Hematopoietic multipotent progenitor cell treated with erythropoietin and hydrocortisone succinate and interleukin-3 and kit ligand, for 6 days (in vitro differentiated cells): ENCODE measurements at regions not wholly inside any gene's neighbourhood (a gene's known extent, or its start where the extent isn't known, plus 50 kb on each side); places are given as distances from the start of the nearest gene placed in this dataset.

ENCODE experiments used
- DNase-seq: peaks from one replicate; pipeline ENCODE4 v3.0.0-alpha.2; 2015

DNA sequence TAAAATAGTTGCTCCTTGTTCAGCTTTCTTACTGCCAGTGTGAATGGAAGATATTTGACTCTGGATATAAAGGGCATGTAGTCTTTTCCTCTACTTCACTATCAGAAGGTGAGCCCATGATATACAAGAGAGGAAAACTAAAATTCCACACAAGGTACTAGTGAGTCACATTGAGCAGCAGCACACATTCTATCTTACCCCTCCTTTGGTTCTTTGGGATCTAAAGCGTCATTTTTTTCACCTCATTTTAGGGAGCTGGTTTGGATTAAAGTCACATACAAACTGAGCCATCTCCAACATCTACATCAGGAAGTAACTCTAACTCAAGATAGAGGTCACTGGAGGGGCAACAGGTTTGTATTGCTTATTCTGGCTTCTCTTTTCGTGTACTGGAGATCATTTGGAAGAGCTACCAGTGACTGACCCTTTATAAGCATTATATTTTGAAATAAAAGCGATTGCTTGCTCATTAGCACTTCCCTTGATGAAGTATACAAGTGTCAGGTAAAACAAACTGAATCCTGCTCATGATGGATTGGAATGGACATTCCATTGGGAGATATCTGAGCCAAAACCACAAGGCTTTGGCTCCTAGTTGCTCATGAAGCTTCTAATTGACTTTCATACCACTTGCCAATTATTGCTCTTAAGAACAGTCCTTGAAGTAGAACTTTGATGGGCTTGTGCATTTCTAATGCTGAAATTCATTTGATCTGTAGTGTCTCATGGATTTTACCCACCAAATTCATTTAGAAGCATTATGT, 124.1 kb downstream of the SPCS3 start:
- DNase-seq, result no peak

DNA sequence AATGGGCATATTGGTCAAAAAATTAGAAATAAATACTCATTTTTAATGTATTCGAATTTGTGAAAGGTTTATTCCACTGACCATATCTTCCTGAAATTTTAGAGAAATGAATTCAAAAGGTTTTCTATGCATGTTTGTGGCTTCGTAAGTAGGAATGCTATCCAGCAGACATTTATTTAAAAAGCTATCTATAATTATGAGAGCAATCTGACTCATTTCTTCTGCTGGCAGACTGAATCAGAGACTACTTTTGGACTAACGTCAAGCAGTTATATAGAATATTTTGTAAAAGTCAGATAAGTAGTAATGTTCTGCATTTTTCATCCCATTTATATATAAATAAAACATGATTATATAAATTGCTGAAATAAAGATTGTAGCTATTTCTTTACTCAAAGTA, 125.0 kb downstream of the SPCS3 start:
- no peak for DNase-seq

DNA sequence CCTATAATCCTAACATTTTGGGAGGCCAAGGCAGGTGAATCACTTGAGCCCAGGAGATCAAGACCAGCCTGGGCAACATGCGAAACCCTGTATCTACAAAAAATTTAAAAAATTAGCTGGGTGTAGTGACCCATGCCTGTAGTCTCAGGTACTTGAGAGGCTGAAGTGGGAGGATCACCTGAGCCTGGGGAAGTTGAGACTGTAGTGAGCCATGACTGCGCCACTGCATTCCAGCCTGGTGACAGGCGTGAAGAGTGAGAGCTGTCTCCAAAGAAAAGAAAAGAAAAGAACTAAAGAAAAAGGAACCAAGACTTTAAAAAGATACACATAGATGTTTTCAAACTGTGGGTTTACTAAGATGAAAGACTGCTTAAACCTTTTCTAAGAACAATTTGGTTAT, 129.0 kb downstream of the SPCS3 start:
- DNase-seq, result no peak

DNA sequence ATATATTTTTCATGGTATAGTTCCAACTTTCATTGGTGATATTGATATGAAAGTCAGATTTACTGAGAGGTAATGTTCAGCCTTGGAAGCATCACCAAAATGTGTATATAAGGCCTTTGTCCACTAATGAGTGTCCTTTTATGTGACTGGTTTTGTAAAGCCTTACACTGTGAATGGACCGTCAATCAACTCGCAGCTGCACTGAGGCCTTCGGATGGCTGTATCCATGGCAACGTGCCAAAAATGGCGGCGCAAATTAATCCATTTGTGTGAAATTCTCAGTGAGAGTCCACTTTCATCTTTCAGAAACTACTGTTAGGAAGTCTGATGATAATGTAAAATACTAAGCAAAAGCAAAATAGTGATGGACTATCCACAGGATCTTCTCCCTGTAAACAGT, 131.7 kb downstream of the SPCS3 start:
- no peak for DNase-seq

DNA sequence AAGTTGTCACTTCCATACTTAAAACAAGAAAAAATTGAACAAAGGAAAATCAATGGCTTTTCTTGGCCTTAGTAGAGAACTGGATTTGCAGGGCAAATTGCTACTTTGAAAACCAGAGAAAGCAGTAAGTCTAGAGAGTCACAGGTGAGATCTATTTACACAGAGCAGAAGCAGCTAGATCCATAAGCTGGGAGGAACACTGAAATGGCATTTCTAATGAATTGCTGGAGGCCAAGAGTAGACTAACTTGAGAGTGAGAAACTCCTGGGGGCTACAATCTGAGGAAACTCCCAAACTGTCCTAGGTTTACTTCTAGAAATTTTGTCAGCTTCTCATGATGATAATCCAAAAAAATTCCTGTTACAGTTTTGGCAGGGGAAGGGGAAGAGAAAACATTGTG, 133.3 kb downstream of the SPCS3 start:
- no peak for DNase-seq

DNA sequence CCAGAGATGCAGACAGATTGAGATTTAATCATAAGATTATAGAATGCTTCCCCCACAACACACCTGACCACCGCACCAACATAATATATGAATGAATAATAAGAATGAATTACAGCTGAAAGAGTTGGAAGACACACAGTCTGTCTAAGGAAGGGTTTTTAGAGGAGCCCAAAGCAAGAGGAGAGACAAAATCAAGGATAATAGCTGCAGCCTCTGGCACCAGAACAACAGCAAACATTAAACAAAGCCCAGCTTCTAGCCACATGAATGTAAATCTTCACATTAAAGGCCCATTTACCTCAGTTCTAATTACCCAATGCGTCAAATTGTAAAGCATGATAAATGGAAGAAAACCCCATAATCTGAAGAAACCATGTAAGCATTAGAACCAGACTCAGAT, 133.9 kb downstream of the SPCS3 start:
- DNase-seq, result no peak

DNA sequence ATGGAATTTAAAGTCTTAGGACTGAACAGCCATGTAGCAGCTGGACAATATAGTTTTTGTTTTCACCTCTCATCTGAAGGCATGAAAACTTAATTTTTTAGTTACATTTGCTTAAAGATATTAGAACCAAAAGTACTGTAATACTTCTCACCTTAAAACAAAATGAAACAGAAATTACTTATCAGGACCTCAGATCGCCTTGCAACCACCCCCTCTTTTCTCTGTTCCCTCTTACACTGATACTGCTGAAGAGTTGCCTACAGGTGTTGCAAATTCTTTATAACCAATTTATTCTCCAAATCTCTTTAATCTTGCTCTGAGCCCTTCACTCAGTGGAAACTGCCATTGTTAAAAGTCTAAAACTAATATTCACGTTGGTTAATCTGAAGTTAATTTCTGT, 145.0 kb downstream of the SPCS3 start:
- no peak for DNase-seq

DNA sequence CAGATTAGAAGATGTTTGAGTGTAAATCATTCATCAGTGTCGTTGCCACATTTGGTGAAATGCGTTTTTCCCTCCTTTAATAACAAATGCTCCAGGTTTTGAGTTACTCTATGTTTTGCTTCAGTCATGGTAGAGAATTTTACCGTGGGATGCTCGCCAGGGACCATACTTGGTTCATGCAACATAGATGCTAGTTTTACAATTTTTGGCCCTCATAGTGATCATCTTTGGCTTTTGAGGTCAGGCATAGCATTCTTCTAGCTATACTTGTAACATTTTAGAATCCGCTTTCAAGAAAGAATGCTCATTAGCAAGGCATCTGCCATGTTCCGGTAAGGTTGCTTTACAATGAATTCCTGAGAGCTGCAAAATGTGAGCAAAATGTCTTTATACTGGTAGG, 147.2 kb downstream of the SPCS3 start:
- DNase-seq, result no peak

DNA sequence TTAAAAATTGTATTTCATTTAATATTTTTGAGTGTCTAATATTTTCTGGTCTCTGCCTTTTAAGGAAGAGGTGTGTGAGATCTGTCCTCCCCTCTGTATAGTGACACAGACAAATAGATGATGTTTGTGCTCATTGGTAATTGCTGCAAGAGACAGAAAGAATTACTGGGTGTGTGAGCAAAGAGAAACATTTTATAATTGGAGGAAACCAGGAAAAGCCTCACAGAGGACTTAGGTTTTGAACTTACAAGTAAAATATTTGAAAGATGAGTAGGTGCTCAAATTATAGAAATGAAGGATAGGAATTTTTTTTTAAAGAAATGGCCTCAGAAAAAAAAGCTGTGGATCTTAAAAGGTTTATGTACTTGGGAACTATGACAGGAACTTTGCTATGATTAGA, 149.8 kb downstream of the SPCS3 start:
- no peak for DNase-seq

DNA sequence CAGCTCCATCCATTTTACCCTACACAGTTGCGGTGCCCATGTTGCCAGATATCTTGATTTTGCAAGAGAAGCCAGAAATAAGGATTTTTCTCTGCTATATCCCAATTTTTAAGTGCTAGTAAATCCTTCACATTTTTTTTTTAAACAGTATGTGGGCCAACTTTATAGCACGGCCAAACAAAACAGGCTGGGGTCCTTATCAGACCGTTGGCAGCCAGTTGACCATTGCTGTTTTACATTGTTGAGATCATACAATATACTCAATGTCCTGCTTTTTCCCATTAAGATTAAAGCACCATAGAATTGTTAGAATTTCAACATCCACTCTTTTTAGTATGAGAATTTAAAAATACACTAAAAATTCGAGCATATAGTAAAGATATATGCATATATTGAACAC, 150.9 kb downstream of the SPCS3 start:
- DNase-seq, result no peak

DNA sequence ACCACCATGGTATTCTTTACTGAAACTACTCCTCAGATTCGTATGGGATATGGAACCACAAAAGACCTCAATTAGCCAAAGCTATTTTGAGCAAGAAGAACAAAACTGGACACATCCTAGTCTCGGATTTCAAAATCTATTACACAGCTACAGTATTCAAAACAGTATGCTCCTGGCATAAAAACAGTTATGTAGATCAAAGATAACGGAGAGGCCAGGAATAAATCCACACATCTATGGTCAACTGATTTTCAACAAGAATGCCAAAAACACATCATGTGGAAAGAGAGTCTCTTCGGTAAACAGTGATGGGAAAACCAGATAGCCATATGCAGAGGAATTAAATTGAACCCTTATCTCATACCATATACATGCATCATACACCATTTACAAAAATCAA, 155.3 kb downstream of the SPCS3 start:
- DNase-seq, result no peak

DNA sequence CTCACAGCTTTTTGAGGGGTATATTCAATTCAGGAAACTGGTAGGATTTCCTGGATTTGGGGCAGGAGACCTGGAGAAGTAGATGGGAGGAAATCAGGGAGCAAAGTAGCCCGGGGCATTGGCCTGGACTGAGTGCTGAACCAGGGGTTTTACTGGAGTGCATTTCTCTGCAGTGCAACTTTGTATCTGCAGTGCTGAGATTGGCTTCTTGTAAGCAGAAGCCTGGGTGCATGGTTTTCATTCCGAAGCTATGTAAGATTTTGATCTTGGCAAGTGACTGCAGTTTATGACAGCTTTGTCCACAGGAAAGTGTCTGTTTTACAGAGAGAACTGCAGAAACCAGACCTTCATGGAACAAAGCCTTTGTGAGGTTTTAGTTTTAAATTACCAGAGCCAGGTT, 158.3 kb downstream of the SPCS3 start:
- no peak for DNase-seq

DNA sequence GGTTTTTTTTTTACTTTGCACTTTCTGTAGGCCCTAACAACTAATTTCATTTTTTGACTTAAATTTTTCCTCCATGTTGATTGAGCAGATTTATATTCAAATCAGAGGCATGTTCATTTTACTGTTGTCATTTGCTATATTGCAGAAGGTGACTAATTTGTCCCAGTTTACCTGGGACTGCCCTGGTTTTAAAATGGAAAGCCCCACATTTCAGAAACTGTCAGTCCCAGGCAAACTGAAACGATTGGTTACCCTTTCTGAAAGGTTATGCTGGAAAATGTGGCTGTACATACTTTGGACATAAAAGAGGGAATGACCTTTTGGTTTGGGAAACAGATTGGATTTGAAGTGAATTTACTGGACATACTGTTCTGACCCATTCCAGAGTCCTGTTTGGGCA, 160.0 kb downstream of the SPCS3 start:
- no peak for DNase-seq

DNA sequence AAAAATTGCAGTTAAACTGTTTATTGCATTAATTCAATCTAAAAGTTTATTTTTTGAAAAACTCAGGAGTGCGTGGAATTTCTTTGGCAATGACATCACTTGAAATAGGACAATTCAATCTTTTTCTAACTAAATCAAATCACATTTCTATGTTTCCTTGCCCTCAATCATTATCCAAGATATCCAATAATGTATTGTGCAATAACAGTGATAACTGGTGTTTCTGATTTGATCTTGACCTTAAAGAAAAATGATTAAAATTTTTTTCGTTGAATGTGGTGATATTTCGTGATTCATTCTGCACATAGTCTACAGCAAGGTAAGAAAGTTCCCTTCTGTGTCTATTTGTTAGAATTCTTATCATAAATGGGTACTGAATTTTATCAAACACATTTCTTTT, 163.2 kb downstream of the SPCS3 start:
- no peak for DNase-seq

DNA sequence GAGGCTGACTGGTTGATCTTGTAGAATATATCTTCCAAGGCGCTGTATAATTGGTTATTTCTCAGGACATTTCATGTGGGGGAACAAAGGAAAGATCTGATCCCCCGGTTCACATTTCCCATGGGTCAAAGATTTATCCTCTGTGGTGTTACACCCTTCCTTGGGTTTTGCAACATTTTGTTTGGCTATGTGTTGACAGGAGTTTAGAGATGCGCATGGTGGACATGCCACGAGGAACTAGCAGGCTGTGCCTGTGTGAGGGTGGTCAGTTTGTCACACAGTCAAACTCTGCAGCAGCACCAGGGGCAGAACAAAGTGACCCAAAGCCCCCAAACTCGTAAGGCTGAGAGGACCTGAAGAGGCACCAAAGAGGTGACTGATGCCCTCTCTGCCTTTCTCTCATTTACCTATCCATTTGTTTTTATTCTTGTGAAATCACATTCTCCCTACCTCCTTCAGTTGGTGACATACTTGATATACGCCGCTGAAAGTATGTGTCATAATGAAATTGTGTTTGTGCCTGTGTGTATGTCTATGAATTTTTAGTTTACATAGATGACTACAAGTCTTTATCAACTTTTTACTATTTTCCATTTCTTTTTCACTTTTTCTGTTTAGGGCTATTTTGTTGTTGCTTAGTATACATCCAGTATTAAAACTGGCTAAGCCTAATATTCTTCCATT, 164.7 kb downstream of the SPCS3 start:
- no peak for DNase-seq

DNA sequence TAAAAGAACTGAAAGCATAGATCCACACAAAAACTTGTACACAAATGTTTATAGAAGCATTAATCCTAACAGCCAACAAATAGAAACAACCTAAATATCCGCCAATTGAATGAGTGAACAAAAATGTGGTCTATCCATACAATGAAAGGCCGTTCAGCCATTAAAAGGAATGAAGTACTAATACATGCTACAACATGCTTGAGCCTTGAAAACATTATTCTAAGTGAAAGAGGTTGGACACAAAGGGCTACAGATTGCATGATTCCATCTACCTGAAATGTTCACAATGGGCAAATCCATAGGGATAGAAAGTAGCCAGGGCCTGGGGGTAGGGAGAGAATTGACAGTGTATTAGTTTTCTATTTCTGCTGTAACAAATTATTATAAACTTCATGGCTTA, 169.2 kb downstream of the SPCS3 start:
- no peak for DNase-seq

DNA sequence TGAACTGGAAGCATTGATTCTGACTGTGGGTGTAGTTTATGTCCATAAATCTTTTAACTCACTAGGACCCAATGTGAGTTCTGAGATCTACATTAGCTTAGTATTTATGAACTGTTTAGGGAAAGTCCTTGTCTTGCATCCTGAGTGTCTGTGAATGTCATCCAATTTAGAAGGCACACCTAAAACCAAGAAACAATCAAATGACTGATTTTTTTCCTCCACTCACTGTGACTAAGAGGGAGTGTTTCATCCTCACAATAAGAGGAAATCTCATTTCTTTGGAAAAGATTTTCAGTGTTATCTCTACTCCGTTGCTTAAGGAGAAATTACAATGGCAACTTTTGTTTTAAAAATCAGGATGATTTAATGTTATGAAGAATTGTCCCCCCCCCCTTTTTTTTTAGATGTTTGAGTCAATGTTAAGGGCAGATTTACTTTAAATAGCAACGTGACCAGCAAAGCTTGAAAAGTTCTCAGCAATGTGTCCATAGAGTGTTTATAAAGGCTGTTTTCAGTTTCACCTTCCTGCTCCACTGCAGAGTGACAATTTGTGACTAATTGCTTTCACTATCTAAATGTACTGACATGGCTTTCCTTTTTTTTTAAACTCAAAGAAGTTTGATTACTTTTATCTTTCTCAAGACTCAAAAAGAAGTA, 173.0 kb downstream of the SPCS3 start:
- no peak for DNase-seq

DNA sequence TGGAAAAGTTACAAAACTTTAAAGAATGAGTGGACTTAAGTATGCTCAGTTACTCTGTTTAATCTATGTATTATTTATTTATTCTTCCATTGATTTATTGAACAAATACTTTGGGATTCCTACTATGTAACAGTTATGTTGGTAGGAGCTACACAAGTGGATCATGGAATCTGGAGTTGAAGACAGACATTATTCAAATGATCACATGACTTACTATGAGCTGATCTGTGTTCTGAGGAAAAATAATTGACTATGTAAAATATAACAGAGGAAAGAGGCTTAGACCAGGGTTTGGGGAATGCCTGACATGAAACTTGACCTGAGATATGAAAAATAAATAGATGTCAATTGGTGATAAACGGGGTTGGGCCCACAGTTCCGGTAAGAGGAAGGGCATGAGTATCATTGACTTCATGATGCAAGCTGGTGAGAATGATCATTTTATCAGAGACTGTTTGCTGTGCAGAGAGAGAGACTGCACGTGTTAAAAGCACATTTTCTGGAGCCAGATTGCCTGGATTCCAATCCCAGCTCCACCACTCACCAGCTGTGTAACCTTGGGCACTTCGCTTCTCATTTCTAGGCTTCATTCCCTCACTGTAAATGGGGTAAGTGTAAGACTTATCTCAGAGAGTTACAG, 179.0 kb downstream of the SPCS3 start:
- DNase-seq, result no peak

DNA sequence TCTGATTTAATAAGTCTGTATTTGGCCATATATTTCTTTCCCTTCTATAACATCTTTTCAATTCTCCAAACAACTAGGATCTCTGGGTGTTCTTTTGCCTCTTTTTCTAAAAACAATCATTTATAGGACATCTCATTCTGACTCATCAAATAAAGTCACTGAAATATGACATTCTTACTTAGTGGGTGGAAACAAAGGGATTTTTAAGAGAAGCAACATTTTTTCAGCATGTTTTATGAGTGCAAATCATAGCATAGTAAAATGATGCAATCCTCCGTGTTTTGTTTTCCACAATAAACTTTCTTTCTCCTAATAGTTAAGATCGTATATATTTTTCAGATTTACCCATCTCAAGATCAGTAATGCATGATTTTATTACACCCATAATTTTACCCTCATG, 179.8 kb downstream of the SPCS3 start:
- no peak for DNase-seq

DNA sequence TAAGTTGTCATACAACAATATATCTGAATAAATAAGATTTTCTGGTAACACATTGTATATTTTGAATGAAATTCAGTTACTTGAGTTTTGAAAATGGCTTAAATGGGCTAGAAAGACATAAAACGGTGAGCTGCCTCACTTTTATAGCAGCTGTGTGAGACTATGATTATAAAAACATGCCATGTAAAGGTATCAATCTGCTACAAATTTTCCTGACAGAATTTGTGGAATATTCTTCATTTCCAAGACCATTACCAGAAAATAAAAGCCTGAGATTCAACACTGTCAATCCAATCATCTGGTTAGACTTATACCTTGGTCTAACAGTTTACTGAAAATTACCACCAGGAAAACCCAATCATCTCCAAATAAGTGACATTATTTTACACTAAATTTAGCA, 181.1 kb downstream of the SPCS3 start:
- DNase-seq, result no peak

DNA sequence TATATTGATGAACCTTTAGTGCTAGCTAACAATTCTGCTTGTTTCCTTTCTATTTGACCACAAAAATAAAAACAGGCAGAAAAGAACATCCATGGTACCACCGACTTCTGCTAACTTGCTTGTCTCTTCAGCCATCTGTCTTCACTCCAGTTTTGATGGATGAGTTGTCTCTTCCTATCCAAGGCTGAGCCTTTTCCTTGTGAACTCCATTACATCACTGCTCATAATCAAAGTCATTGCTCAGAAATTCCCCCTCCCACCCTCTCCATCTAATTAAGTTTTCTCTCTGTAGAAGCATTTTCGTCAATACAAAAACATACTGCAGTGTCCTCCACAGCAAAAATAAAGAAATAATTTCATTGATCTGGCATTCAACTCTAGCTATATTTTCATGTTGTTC, 184.4 kb downstream of the SPCS3 start:
- no peak for DNase-seq

DNA sequence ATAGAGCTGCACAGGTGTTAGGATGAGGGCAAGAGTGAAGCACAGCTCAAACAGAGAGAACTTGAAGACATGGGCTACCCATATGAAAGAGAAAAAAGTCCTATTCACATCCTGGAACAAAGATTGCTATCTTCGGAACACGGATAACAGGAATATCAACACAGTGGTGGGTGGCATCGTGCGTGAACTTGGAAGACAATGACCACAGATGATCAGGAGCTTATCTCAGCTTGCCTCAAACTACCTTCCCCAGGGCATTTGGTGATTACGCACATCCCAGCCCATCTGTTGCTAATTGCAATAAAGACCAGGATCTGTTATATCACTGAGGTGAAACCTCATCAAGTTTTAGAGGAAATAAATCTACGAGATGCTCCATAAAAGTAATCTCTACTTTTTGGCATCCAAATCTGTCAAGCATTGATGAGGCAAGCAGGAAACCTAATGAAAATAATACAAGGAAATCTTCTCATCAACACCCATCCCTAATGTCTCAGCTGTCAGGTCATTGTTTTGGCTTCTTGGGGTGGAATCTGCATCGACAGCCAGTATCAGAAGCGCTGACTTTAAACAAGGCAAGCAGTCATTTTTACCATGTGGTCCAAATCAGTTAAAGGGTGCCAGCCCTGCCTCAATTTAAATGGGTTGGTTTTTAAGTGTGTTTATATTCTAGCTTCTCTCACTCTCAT, 188.2 kb downstream of the SPCS3 start:
- DNase-seq, result no peak

DNA sequence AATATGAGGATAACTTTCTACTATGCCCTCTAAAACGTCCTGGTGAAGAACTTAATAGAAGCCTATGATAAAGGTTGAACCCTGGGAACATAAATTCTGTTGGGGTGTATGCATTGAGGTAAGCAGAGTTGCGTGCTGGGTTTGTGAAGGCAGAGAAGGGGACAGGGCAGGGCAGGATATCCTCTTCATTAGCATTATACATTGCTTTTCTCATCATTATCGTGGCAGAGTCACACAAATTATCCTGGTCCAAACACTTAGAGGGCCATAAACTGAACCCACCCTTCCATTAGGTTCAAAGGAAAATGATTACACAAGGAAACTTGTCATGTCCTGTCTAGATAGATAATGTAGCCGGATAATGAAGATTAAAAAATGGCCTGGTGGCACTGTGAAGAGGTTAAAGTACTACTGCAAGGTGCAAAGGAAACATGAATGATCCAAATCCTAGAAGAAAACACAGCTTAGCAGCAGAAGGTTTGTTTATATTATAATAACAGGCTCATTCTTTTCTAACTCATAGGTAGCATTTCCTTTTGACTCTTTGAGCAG, 189.1 kb downstream of the SPCS3 start:
- DNase-seq, result no peak
